HUES64 (cell line): ENCODE measurements at regions not wholly inside any gene's neighbourhood (a gene's known extent, or its start where the extent isn't known, plus 50 kb on each side); places are given as distances from the start of the nearest gene placed in this dataset.

Source experiments
- H3K27ac ChIP-seq: 2 replicates; pipeline ENCODE4 v1.7.0; 2013; ENCODE audit warnings: low read depth, low read length, inconsistent platforms
- H3K27me3 ChIP-seq: 2 replicates; pipeline ENCODE4 v1.6.1; 2013; ENCODE audit warnings: mild to moderate bottlenecking, low read length; ENCODE audit not compliant: insufficient read depth
- H3K36me3 ChIP-seq: 2 replicates; pipeline ENCODE4 v1.6.1; 2013; ENCODE audit warnings: mild to moderate bottlenecking, low read length; ENCODE audit not compliant: insufficient read depth
- H3K4me1 ChIP-seq: 2 replicates; pipeline ENCODE4 v1.6.1; 2013; ENCODE audit warnings: mild to moderate bottlenecking, low read length, moderate library complexity; ENCODE audit not compliant: insufficient read depth
- H3K4me3 ChIP-seq: 2 replicates; pipeline ENCODE4 v1.5.1; 2013; ENCODE audit warnings: mild to moderate bottlenecking, low read length, moderate library complexity
- H3K9ac ChIP-seq: 2 replicates; pipeline ENCODE4 v1.6.1; 2013; ENCODE audit warnings: mild to moderate bottlenecking, low read depth, low read length
- H3K9me3 ChIP-seq: 2 replicates; pipeline ENCODE4 v1.6.1; 2013; ENCODE audit warnings: low read depth, low read length; ENCODE audit not compliant: insufficient read depth
- whole genome bisulfite sequencing: fragments of 150-250, 120-280 bp; methylation state at CpG from one replicate; pipeline ENCODE4 v1.1.7; 2013; ENCODE audit warnings: missing lambda C conversion rate; 5-methylcytosine and 5-hydroxymethylcytosine counted together

- no peaks in the 10 kb centered on the region for H3K4me1 ChIP-seq
- no peaks in the 10 kb centered on the region for H3K36me3 ChIP-seq
- H3K4me3 ChIP-seq: no peak overlapping the region
- WGBS: 86% methylated on average over 7 of the region's 7 CpGs
- H3K27me3 ChIP-seq: no peaks in the 10 kb centered on the region
- H3K27ac ChIP-seq: no peak overlapping the region
- H3K9ac ChIP-seq: no peak overlapping the region
- H3K9me3 ChIP-seq: peaks cover 18% of the 10 kb centered on the region
These were observed 442.7 kb upstream of the CDH8 start for GRCh38 chr16:62478903-62479458.

GRCh38 chr16:62477796-62478195 lies 441.6 kb upstream of the CDH8 start:
- H3K27ac ChIP-seq: no peak overlapping the region
- H3K9ac ChIP-seq: no peak overlapping the region
- no peaks in the 10 kb centered on the region for H3K27me3 ChIP-seq
- WGBS: 98% methylated on average over 3 of the region's 3 CpGs
- H3K9me3 ChIP-seq: peaks cover 18% of the 10 kb centered on the region
- no peak overlapping the region for H3K4me3 ChIP-seq
- no peaks in the 10 kb centered on the region for H3K36me3 ChIP-seq
- H3K4me1 ChIP-seq: no peaks in the 10 kb centered on the region

- Histone ChIP-seq H3K36me3 (no peaks in the 10 kb centered on the region), H3K4me3 (no peak overlapping the region), H3K9ac (no peak overlapping the region), H3K27ac (no peak overlapping the region), H3K4me1 (no peaks in the 10 kb centered on the region), H3K27me3 (no peaks in the 10 kb centered on the region), H3K9me3 (peaks cover 18% of the 10 kb centered on the region)
These were observed 439.3 kb upstream of the CDH8 start for GRCh38 chr16:62475573-62475972.

- Histone ChIP-seq H3K9ac (no peak overlapping the region), H3K4me3 (no peak overlapping the region), H3K4me1 (no peaks in the 10 kb centered on the region), H3K9me3 (no peaks in the 10 kb centered on the region), H3K36me3 (no peaks in the 10 kb centered on the region), H3K27me3 (no peaks in the 10 kb centered on the region), H3K27ac (no peak overlapping the region)
- whole genome bisulfite sequencing: 97% methylated on average over 2 of the region's 2 CpGs
These were observed 426.7 kb upstream of the CDH8 start for GRCh38 chr16:62462971-62463370.

GRCh38 chr16:62450291-62450690 lies 414.1 kb upstream of the CDH8 start:
- Histone ChIP-seq H3K4me3 (no peak overlapping the region), H3K9me3 (no peaks in the 10 kb centered on the region), H3K27me3 (no peaks in the 10 kb centered on the region), H3K27ac (no peak overlapping the region; the same call in 1 of the 2 replicates), H3K9ac (no peak overlapping the region), H3K36me3 (no peaks in the 10 kb centered on the region), H3K4me1 (peaks cover 25% of the 10 kb centered on the region)
- WGBS: 51% methylated on average over 4 of the region's 5 CpGs

- H3K4me3 ChIP-seq: no peak overlapping the region
- WGBS: 90% methylated on average over 2 of the region's 2 CpGs
- no peaks in the 10 kb centered on the region for H3K36me3 ChIP-seq
- H3K4me1 ChIP-seq: peaks cover 18% of the 10 kb centered on the region
- H3K27ac ChIP-seq: no peak overlapping the region
- H3K27me3 ChIP-seq: no peaks in the 10 kb centered on the region
- H3K9ac ChIP-seq: no peak overlapping the region
- peaks cover 17% of the 10 kb centered on the region; the same call in 1 of the 2 replicates for H3K9me3 ChIP-seq
These were observed 409.7 kb upstream of the CDH8 start for GRCh38 chr16:62445909-62446308.

- H3K9ac ChIP-seq: no peak overlapping the region
- H3K27ac ChIP-seq: no peak overlapping the region
- no peaks in the 10 kb centered on the region for H3K4me1 ChIP-seq
- H3K27me3 ChIP-seq: no peaks in the 10 kb centered on the region
- no peak overlapping the region for H3K4me3 ChIP-seq
- no peaks in the 10 kb centered on the region for H3K36me3 ChIP-seq
- 96% methylated on average over 4 of the region's 4 CpGs for WGBS
- H3K9me3 ChIP-seq: no peaks in the 10 kb centered on the region
These were observed 388.0 kb upstream of the CDH8 start for GRCh38 chr16:62424206-62424605.

- Histone ChIP-seq H3K9me3 (no peaks in the 10 kb centered on the region), H3K27ac (no peak overlapping the region), H3K4me3 (no peak overlapping the region), H3K27me3 (no peaks in the 10 kb centered on the region; the same call in 1 of the 2 replicates), H3K36me3 (no peaks in the 10 kb centered on the region), H3K4me1 (peaks cover 19% of the 10 kb centered on the region), H3K9ac (no peak overlapping the region)
- WGBS: 91% methylated on average over 23 of the region's 23 CpGs
These were observed 372.5 kb upstream of the CDH8 start for GRCh38 chr16:62408760-62409159.

- H3K4me1 ChIP-seq: peaks cover 19% of the 10 kb centered on the region
- no peaks in the 10 kb centered on the region for H3K9me3 ChIP-seq
- H3K27me3 ChIP-seq: peaks cover 3% of the 10 kb centered on the region; the same call in 1 of the 2 replicates
- H3K9ac ChIP-seq: no peak overlapping the region
- H3K36me3 ChIP-seq: no peaks in the 10 kb centered on the region
- no peak overlapping the region for H3K4me3 ChIP-seq
- no peak overlapping the region for H3K27ac ChIP-seq
These were observed 370.1 kb upstream of the CDH8 start for GRCh38 chr16:62406387-62406786.

GRCh38 chr16:62404842-62405611 lies 368.8 kb upstream of the CDH8 start:
- Histone ChIP-seq H3K4me3 (peak overlapping the region; percentile 11; the same call in 1 of the 2 replicates), H3K9ac (no peak overlapping the region), H3K36me3 (no peaks in the 10 kb centered on the region), H3K4me1 (peaks cover 19% of the 10 kb centered on the region), H3K27me3 (peaks cover 3% of the 10 kb centered on the region; the same call in 1 of the 2 replicates), H3K9me3 (no peaks in the 10 kb centered on the region), H3K27ac (peak overlapping the region; percentile 91; the same call in 1 of the 2 replicates)
- WGBS: 61% methylated on average over 1 of the region's 1 CpG

- Histone ChIP-seq H3K9me3 (no peaks in the 10 kb centered on the region), H3K27me3 (no peaks in the 10 kb centered on the region), H3K27ac (no peak overlapping the region), H3K9ac (no peak overlapping the region), H3K4me3 (no peak overlapping the region), H3K36me3 (no peaks in the 10 kb centered on the region), H3K4me1 (no peaks in the 10 kb centered on the region)
- 88% methylated on average over 6 of the region's 6 CpGs for WGBS
These were observed 356.5 kb upstream of the CDH8 start for GRCh38 chr16:62392698-62393097.
